Lower lobe of right lung (tissue), 2 donors: ENCODE measurements at regions not wholly inside any gene's neighbourhood (a gene's known extent, or its start where the extent isn't known, plus 50 kb on each side); places are given as distances from the start of the nearest gene placed in this dataset.

Experiments
- ATAC-seq, 2 donors: fragments of 200-7000 bp; cut with Tn5 transposase; one replicate each; pipeline ENCODE4 v1.9.1; 2020 to 2022; ENCODE audit warnings: mild to moderate bottlenecking in 2 of 2, moderate library complexity in 2 of 2
- DNase-seq: peaks from one replicate; pipeline ENCODE4 v3.0.0-alpha.2; 2020
- H3K27ac ChIP-seq: fragments of 200-600 bp; one replicate; pipeline ENCODE4 v1.8.0; 2022
- H3K27me3 ChIP-seq: fragments of 200-600 bp; one replicate; pipeline ENCODE4 v1.8.0; 2022; ENCODE audit warnings: low read depth
- H3K36me3 ChIP-seq: fragments of 200-600 bp; one replicate; pipeline ENCODE4 v1.8.0; 2022; ENCODE audit warnings: mild to moderate bottlenecking
- H3K4me1 ChIP-seq: fragments of 200-600 bp; one replicate; pipeline ENCODE4 v1.8.0; 2022
- H3K4me3 ChIP-seq: fragments of 200-600 bp; one replicate; pipeline ENCODE4 v1.8.0; 2022; ENCODE audit warnings: mild to moderate bottlenecking
- H3K9me3 ChIP-seq: fragments of 200-600 bp; one replicate; pipeline ENCODE4 v1.8.0; 2022
- CTCF ChIP-seq: fragments of 200-600 bp; IDR thresholded peaks from one replicate; pipeline ENCODE4 v1.8.0; 2022; ENCODE audit warnings: antibody characterized with exemption, mild to moderate bottlenecking
- intact Hi-C: fragments of 100-400 bp; cut with DNase I; formaldehyde crosslinking; loops from one replicate; pipeline ENCODE4 v1.11.0; 2022
- donor health status: DM: no; HTN: yes; CAD: no; lungs with severe emphysema.

DNA sequence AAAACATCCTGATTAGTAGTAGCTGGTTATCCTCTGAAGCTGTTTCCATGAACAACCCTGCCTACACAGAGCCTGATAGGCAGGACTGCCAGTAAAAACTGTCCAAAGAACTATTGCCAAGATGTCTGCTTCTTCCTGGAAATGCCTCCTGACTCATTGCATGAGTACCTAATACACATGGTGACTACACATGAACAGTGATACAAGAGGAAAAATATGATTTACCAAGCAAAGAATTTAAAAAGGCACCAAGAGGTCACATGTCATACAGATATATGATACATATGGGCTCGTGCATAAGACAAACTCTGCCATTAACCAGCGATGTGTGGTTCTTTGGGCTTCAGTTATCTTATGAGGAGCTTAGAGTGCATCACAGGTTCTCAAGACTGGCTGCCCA, 552.3 kb downstream of the SLC16A7 start:
- Histone ChIP-seq H3K27ac (no peak overlapping the region), H3K27me3 (no peaks in the 10 kb centered on the region), H3K9me3 (no peaks in the 10 kb centered on the region), H3K4me1 (no peaks in the 10 kb centered on the region), H3K4me3 (no peak overlapping the region), H3K36me3 (no peaks in the 10 kb centered on the region)
- intact Hi-C loops = no loop called here
- no peak for TF ChIP-seq CTCF
- ATAC-seq (no peak), DNase-seq (no peak)

DNA sequence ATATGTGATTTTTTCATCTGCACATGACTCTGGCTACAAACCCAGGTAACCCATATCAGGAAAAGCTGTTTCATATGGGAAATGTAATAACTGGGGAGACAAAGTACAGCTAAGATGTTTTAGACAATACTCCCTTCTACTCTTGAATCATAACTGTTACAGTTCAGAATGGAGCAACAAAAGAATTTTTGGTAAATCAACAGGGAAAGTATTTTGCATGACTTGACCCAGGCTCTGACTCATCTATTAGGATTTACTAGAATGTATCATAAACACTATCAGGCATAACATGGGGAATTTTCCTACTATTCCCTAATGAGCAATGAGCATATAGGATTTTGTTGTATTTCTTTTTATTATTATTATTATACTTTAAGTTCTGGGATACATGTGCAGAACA, 553.0 kb downstream of the SLC16A7 start:
- TF ChIP-seq CTCF = no peak

GRCh38 chr12:60152756-60153155, 556.9 kb downstream of the SLC16A7 start:
- no peak for TF ChIP-seq CTCF
- no peaks in the 10 kb centered on the region for H3K4me1 ChIP-seq
- no peaks in the 10 kb centered on the region for H3K27me3 ChIP-seq
- no peak overlapping the region for H3K4me3 ChIP-seq
- H3K9me3 ChIP-seq = no peaks in the 10 kb centered on the region
- DNase-seq = no peak
- no peaks in the 10 kb centered on the region for H3K36me3 ChIP-seq
- H3K27ac ChIP-seq = no peak overlapping the region
- no peak for ATAC-seq
- intact Hi-C loops = no loop called here

More for the DNA sequence above, 553.0 kb downstream of the SLC16A7 start:
- intact Hi-C loops = no loop called here
- ATAC-seq (no peak), DNase-seq (no peak)
- Histone ChIP-seq H3K9me3 (no peaks in the 10 kb centered on the region), H3K27ac (no peak overlapping the region), H3K36me3 (no peaks in the 10 kb centered on the region), H3K27me3 (no peaks in the 10 kb centered on the region), H3K4me1 (no peaks in the 10 kb centered on the region), H3K4me3 (no peak overlapping the region)

DNA sequence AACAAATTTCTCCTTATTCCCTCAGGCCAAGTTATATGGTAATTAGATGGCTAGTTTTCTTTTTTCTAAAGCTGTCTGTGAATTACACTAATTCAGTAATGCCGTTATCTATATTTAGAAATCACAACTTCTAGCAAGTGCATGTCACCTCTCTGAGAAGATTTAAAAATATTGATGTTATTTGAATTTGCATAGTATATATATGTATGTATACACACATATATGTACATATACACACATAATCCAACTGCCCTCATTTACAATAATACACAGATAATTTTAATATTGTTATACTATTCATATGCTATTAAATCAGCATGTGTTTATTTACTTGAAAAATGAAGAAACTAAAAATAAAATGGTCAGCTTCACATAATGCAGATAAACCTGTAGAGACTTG, 563.9 kb downstream of the SLC16A7 start:
- no peak for DNase-seq
- H3K27ac ChIP-seq = no peak overlapping the region
- no peaks in the 10 kb centered on the region for H3K4me1 ChIP-seq
- no peak overlapping the region for H3K4me3 ChIP-seq
- ATAC-seq = no peak
- no peaks in the 10 kb centered on the region for H3K36me3 ChIP-seq
- no peaks in the 10 kb centered on the region for H3K27me3 ChIP-seq
- no peaks in the 10 kb centered on the region for H3K9me3 ChIP-seq
- intact Hi-C loops = no loop called here
- TF ChIP-seq CTCF = no peak

GRCh38 chr12:60162988-60163720, 567.3 kb downstream of the SLC16A7 start:
- ATAC-seq (no peak), DNase-seq (no peak)
- Histone ChIP-seq H3K27ac (no peak overlapping the region), H3K9me3 (no peaks in the 10 kb centered on the region), H3K27me3 (no peaks in the 10 kb centered on the region), H3K4me1 (no peaks in the 10 kb centered on the region), H3K4me3 (no peak overlapping the region), H3K36me3 (no peaks in the 10 kb centered on the region)
- intact Hi-C loops = no loop called here
- TF ChIP-seq CTCF = no peak
